Upper lobe of right lung (tissue), 1 donor: ENCODE measurements at regions not wholly inside any gene's neighbourhood (a gene's known extent, or its start where the extent isn't known, plus 50 kb on each side); places are given as distances from the start of the nearest gene placed in this dataset.

Experiments
- ATAC-seq: fragments of 200-7000 bp; cut with Tn5 transposase; one replicate; pipeline ENCODE4 v1.9.1; 2020; ENCODE audit warnings: mild to moderate bottlenecking, moderate library complexity
- DNase-seq: peaks from one replicate; pipeline ENCODE4 v3.0.0-alpha.2; 2020
- H3K27ac ChIP-seq: fragments of 200-600 bp; one replicate; pipeline ENCODE4 v1.8.0; 2022
- H3K27me3 ChIP-seq: fragments of 200-600 bp; one replicate; pipeline ENCODE4 v1.8.0; 2022; ENCODE audit warnings: mild to moderate bottlenecking
- H3K36me3 ChIP-seq: fragments of 200-600 bp; one replicate; pipeline ENCODE4 v1.8.0; 2022
- H3K4me1 ChIP-seq: fragments of 200-600 bp; one replicate; pipeline ENCODE4 v1.8.0; 2022
- H3K4me3 ChIP-seq: fragments of 200-600 bp; one replicate; pipeline ENCODE4 v1.8.0; 2022; ENCODE audit warnings: mild to moderate bottlenecking
- H3K9me3 ChIP-seq: fragments of 200-600 bp; one replicate; pipeline ENCODE4 v1.8.0; 2022
- intact Hi-C: fragments of 100-400 bp; cut with DNase I; formaldehyde crosslinking; loops from one replicate; pipeline ENCODE4 v1.11.0; 2022
- TF ChIP-seq, protein P1 (sequence below): fragments of 200-600 bp; IDR thresholded peaks from one replicate; pipeline ENCODE4 v1.8.0; 2022; ENCODE audit warnings: antibody characterized with exemption
- donor health status: DM: no; HTN: yes; CAD: no; lungs with severe emphysema.

DNA sequence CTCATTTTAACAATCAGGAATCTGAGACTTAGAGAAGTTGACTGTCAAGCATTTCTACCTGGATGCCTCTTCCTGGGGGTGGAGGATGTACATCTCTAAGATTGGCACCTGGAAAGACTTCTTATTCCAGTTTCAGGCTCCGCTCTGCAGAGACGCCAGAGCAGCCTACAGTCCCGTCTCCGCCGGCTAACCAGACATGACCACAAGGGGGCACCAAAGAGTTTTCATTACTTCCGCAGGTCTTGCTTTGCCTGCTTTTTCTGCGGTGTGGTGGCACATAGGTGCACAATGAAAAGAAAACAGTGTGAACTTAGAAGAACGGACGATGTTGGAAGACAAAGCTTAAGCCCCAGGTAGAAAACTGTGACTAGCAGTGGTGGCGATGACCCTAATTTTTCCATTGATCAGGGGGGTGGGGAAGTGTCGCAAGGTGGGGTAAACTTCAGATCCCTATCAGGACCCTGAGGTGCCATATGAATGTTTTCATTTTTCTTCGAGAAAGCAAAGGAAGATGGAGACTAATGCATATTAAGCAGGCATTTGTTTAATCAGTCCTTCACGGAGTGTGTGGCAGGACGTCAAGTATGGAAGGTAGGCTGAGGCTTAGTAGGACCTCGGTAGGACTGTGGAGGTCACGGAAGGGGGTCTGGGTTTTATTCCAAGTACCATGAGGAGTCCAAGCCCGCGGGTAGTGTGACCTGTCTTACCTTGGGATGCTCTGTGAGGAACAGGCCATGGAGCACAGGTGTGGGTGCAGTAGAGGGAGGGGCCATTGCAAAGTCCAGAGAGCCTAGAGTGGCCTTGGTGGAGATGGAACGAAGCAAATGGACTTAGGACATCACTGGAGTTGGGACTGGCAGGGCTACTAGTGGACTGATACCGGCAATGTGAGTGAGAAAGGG, 60.1 kb upstream of the SORCS3 start:
- no peaks in the 10 kb centered on the region for H3K36me3 ChIP-seq
- peaks cover 3% of the 10 kb centered on the region for H3K4me1 ChIP-seq
- intact Hi-C loops, result no loop called here
- H3K27me3 ChIP-seq, result peaks cover 16% of the 10 kb centered on the region
- no peak overlapping the region for H3K27ac ChIP-seq
- H3K9me3 ChIP-seq, result no peaks in the 10 kb centered on the region
- H3K4me3 ChIP-seq, result no peak overlapping the region
- peak; percentile 87 for ATAC-seq
- TF ChIP-seq, protein P1, sequence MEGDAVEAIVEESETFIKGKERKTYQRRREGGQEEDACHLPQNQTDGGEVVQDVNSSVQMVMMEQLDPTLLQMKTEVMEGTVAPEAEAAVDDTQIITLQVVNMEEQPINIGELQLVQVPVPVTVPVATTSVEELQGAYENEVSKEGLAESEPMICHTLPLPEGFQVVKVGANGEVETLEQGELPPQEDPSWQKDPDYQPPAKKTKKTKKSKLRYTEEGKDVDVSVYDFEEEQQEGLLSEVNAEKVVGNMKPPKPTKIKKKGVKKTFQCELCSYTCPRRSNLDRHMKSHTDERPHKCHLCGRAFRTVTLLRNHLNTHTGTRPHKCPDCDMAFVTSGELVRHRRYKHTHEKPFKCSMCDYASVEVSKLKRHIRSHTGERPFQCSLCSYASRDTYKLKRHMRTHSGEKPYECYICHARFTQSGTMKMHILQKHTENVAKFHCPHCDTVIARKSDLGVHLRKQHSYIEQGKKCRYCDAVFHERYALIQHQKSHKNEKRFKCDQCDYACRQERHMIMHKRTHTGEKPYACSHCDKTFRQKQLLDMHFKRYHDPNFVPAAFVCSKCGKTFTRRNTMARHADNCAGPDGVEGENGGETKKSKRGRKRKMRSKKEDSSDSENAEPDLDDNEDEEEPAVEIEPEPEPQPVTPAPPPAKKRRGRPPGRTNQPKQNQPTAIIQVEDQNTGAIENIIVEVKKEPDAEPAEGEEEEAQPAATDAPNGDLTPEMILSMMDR, result peak; percentile 92
- DNase-seq, result peak; percentile 70

DNA sequence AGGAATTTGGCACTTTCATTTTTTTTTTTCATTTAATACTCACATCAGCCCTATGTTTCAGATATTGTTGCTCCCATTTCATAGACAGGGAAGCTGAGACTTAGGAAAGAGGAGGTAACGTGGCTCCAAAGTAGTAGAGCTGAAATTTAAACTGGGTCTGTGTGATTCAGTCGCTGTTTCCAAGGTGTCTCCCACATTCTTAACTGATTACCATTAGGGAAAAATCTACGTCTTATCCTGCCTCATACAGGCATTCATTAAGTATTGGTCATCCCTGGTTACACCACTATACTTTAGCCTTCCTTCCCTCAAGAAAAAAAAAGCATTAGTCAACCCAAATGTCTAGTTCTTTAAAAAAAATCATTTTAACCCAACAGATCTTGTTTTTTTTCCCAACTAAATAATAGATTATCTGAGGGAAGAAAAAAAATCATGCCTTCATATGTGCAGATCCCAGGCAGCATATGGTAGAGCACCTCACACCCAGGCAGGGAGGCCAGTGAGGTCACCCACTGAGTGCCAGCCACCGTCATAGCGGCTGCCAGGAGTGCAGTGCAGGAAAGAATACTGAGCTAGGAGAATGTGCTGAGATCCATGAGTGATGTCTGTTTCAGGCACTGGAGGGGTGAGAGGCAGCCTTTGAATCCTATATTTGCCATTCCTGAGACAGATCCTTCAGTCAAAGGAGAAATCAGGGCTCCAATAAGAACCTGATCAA, 59.0 kb upstream of the SORCS3 start:
- Histone ChIP-seq H3K4me1 (peaks cover 3% of the 10 kb centered on the region), H3K36me3 (no peaks in the 10 kb centered on the region), H3K9me3 (no peaks in the 10 kb centered on the region), H3K4me3 (no peak overlapping the region), H3K27me3 (peaks cover 16% of the 10 kb centered on the region), H3K27ac (no peak overlapping the region)
- ATAC-seq (no peak), DNase-seq (no peak)
- TF ChIP-seq, protein P1, result no peak
- intact Hi-C loops, result no loop called here

DNA sequence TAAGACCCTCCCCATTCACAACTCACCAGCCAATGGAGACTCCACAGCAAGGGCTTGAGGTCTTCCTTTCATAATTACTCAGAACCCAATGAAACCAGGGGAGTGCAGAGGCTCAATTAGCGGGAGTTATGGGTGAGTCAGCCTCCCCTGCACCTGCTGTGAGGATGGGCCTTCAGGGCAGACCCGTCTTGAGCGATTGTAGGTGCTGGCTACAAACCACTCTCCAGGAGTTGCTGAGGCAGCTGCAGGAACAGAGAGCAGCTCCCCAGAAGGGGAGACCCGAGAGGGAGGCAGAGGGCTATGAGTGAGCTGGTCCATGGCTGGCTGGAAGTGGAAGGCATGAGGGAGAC, 58.5 kb upstream of the SORCS3 start:
- Histone ChIP-seq H3K9me3 (no peaks in the 10 kb centered on the region), H3K4me1 (peaks cover 3% of the 10 kb centered on the region), H3K27me3 (peaks cover 16% of the 10 kb centered on the region), H3K27ac (no peak overlapping the region), H3K4me3 (no peak overlapping the region), H3K36me3 (no peaks in the 10 kb centered on the region)
- intact Hi-C loops, result no loop called here
- ATAC-seq (no peak), DNase-seq (no peak)
- TF ChIP-seq, protein P1, result no peak

DNA sequence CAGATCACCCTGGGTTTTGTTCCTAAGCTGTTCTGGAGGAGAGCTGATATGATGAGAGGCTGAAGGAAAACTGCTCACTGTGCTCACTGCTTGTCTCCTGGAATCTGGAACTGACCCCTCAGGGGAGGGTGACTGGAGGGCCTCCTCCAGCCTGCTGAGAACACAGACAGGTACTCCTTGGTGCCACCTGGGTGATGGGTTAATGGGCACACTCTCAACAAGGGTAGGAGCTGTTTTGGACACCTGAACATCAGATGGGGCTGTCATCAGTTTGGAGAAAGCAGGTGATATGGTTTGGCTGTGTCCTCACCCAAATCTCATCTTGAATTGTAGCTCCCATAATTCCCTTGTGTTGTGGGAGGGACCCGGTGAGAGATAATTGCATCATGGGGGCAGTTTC, 58.1 kb upstream of the SORCS3 start:
- ATAC-seq, result no peak
- H3K9me3 ChIP-seq, result no peaks in the 10 kb centered on the region
- H3K4me3 ChIP-seq, result no peak overlapping the region
- intact Hi-C loops, result no loop called here
- H3K36me3 ChIP-seq, result no peaks in the 10 kb centered on the region
- TF ChIP-seq, protein P1, result no peak
- no peak overlapping the region for H3K27ac ChIP-seq
- H3K27me3 ChIP-seq, result peaks cover 16% of the 10 kb centered on the region
- DNase-seq, result no peak
- peaks cover 3% of the 10 kb centered on the region for H3K4me1 ChIP-seq

DNA sequence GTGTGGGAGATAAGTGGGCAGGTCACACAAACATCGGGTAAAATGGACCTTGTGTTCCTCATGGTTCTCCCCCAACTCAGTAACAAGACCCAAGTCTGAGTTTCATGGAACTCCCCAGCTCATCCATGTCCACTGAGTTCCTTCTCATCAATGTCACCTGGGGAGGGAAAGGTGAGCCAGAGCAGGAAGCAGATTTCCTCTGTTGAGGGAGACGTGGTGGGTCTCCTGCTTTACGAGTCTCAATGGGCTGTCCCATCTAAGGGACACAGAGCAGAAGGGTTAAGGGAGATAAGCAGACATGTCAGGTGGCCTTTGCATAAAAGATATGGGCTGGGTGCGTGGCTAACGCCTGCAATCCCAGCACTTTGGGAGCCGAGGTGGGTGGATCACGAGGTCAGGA, 56.5 kb upstream of the SORCS3 start:
- Histone ChIP-seq H3K36me3 (no peaks in the 10 kb centered on the region), H3K27ac (no peak overlapping the region), H3K4me1 (peaks cover 3% of the 10 kb centered on the region), H3K4me3 (no peak overlapping the region), H3K27me3 (peaks cover 15% of the 10 kb centered on the region), H3K9me3 (no peaks in the 10 kb centered on the region)
- ATAC-seq, result no peak
- intact Hi-C loops, result no loop called here
- no peak for DNase-seq
- TF ChIP-seq, protein P1, result no peak
